Lower lobe of right lung (tissue), 2 donors: ENCODE measurements at regions not wholly inside any gene's neighbourhood (a gene's known extent, or its start where the extent isn't known, plus 50 kb on each side); places are given as distances from the start of the nearest gene placed in this dataset.
"Not testable (repeated sequence)": the region's sequence is repeated elsewhere in the genome, so short reads cannot be mapped to it uniquely, and the experiment has no call there.

ENCODE experiments used
- ATAC-seq, 2 donors: fragments of 200-7000 bp; cut with Tn5 transposase; one replicate each; pipeline ENCODE4 v1.9.1; 2020 to 2022; ENCODE audit warnings: mild to moderate bottlenecking in 2 of 2, moderate library complexity in 2 of 2
- DNase-seq: peaks from one replicate; pipeline ENCODE4 v3.0.0-alpha.2; 2020
- H3K27ac ChIP-seq: fragments of 200-600 bp; one replicate; pipeline ENCODE4 v1.8.0; 2022
- H3K27me3 ChIP-seq: fragments of 200-600 bp; one replicate; pipeline ENCODE4 v1.8.0; 2022; ENCODE audit warnings: low read depth
- H3K36me3 ChIP-seq: fragments of 200-600 bp; one replicate; pipeline ENCODE4 v1.8.0; 2022; ENCODE audit warnings: mild to moderate bottlenecking
- H3K4me1 ChIP-seq: fragments of 200-600 bp; one replicate; pipeline ENCODE4 v1.8.0; 2022
- H3K4me3 ChIP-seq: fragments of 200-600 bp; one replicate; pipeline ENCODE4 v1.8.0; 2022; ENCODE audit warnings: mild to moderate bottlenecking
- H3K9me3 ChIP-seq: fragments of 200-600 bp; one replicate; pipeline ENCODE4 v1.8.0; 2022
- CTCF ChIP-seq: fragments of 200-600 bp; IDR thresholded peaks from one replicate; pipeline ENCODE4 v1.8.0; 2022; ENCODE audit warnings: antibody characterized with exemption, mild to moderate bottlenecking
- intact Hi-C: fragments of 100-400 bp; cut with DNase I; formaldehyde crosslinking; loops from one replicate; pipeline ENCODE4 v1.11.0; 2022
- donor health status: DM: no; HTN: yes; CAD: no; lungs with severe emphysema.

- H3K27me3 ChIP-seq, result no peaks in the 10 kb centered on the region
- no peak for DNase-seq
- no peak for TF ChIP-seq CTCF
- no peaks in the 10 kb centered on the region for H3K36me3 ChIP-seq
- no peaks in the 10 kb centered on the region for H3K4me1 ChIP-seq
- H3K27ac ChIP-seq, result no peak overlapping the region
- H3K4me3 ChIP-seq, result no peak overlapping the region
- H3K9me3 ChIP-seq, result peaks cover 86% of the 10 kb centered on the region
- no peak for ATAC-seq
- intact Hi-C loops, result loop anchor here (5.0 kb wide), 1 partner anchor 42 kb away; no protein-coding TSS in a partner anchor
Measured at GRCh38 chr2:89784960-89785359, 1093.5 kb downstream of the RPIA start.

DNA sequence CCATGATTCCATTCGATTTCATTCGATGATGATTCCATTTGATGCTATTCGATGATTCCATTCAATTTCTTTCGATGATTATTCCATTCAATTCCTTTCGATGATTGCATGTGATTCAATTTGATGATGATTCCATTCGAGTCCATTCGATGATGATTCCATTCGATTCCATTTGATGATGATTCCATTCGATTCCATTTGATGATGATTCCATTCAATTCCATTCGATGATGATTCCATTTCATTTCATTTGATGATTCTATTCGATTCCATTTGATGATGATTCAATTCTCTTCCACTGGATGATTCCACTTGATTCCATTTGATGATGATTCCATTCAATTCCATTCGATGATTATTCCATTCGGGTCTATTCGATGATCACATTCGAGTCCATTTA, 1094.1 kb downstream of the RPIA start:
- peaks cover 86% of the 10 kb centered on the region for H3K9me3 ChIP-seq
- H3K4me3 ChIP-seq, H3K27ac ChIP-seq, H3K36me3 ChIP-seq, DNase-seq, H3K4me1 ChIP-seq, ATAC-seq, H3K27me3 ChIP-seq: not testable (repeated sequence)
- intact Hi-C loops, result loop anchor here (5.0 kb wide), 1 partner anchor 42 kb away; no protein-coding TSS in a partner anchor

DNA sequence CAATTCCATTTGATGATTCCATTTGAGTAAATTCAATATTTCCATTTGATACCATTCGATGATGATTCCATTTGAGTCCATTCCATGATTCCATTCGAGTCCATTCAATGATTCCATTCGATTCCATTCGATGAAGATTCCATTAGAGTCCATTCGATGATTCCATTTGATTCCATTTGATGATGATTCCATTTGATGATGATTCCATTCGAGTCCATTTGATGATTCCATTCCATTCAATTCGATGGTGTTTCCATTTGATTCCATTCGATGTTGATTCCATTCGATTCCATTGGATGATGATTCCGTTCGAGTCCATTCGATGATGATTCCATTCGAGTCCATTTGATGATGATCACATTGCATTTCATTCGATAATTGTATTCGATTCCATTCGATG, 1095.2 kb downstream of the RPIA start:
- DNase-seq, H3K27ac ChIP-seq, H3K27me3 ChIP-seq, H3K36me3 ChIP-seq, ATAC-seq, H3K4me3 ChIP-seq, H3K4me1 ChIP-seq: not testable (repeated sequence)
- peaks cover 79% of the 10 kb centered on the region for H3K9me3 ChIP-seq
- intact Hi-C loops, result loop anchor here (5.0 kb wide), 1 partner anchor 41 kb away; no protein-coding TSS in a partner anchor

GRCh38 chr2:89795530-89795929, 1104.1 kb downstream of the RPIA start:
- intact Hi-C loops, H3K4me3 ChIP-seq, H3K36me3 ChIP-seq, DNase-seq, H3K27me3 ChIP-seq, H3K4me1 ChIP-seq, H3K27ac ChIP-seq, ATAC-seq: not testable (repeated sequence)
- peaks cover 63% of the 10 kb centered on the region for H3K9me3 ChIP-seq

DNA sequence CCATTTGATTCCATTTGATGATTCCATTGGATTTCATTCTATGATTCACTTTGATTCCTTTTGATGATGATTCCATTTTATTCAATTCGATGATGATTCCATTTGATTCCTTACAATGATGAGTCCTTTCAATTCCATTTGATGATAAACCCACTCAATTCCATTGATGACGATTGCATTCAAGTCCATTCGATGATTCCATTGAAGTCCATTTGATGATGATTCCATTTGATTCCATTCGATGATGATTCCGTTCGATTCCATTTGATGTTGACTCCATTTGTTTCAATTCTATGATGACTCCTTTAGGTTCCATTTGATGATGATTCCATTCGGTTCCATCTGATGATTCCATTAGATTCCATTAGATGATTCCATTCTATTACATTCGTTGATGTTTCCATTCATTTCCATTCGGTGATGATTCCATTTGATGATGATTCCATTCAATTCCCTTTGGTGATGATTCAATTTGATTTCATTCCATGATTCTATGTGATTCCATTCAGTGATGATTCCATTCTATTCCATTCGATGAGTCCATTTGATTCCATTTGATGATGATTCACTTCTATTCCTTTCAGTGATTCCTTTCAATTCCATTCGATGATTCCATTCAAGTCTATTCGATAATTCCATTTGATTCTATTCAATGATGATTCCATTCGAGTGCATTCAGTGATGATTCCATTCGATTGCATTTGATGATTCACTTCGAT, 1106.0 kb downstream of the RPIA start:
- H3K4me1 ChIP-seq, result no peaks in the 10 kb centered on the region
- H3K27me3 ChIP-seq, result no peaks in the 10 kb centered on the region
- no peaks in the 10 kb centered on the region for H3K36me3 ChIP-seq
- peaks cover 77% of the 10 kb centered on the region for H3K9me3 ChIP-seq
- DNase-seq, result no peak
- no peak for ATAC-seq
- intact Hi-C loops, result no loop called here
- TF ChIP-seq CTCF, result no peak
- no peak overlapping the region for H3K4me3 ChIP-seq
- no peak overlapping the region for H3K27ac ChIP-seq

- H3K4me3 ChIP-seq, DNase-seq, ATAC-seq, H3K4me1 ChIP-seq, H3K27ac ChIP-seq, intact Hi-C loops, H3K27me3 ChIP-seq, H3K36me3 ChIP-seq: not testable (repeated sequence)
- H3K9me3 ChIP-seq, result peaks cover 97% of the 10 kb centered on the region
Measured at GRCh38 chr2:89801207-89801606, 1109.7 kb downstream of the RPIA start.

GRCh38 chr2:89806363-89806762, 1114.9 kb downstream of the RPIA start:
- not testable (repeated sequence) for ATAC-seq
- peaks cover 91% of the 10 kb centered on the region for H3K9me3 ChIP-seq

GRCh38 chr2:89811295-89811694, 1119.8 kb downstream of the RPIA start:
- Histone ChIP-seq H3K36me3 (no peaks in the 10 kb centered on the region), H3K9me3 (peaks cover 85% of the 10 kb centered on the region), H3K4me3 (no peak overlapping the region), H3K4me1 (no peaks in the 10 kb centered on the region), H3K27ac (no peak overlapping the region), H3K27me3 (no peaks in the 10 kb centered on the region)
- no peak for TF ChIP-seq CTCF
- DNase-seq (no peak), ATAC-seq (no peak)
- intact Hi-C loops, result no loop called here

More at GRCh38 chr2:89806363-89806762, 1114.9 kb downstream of the RPIA start:
- H3K36me3 ChIP-seq, intact Hi-C loops, DNase-seq, H3K27ac ChIP-seq, H3K4me1 ChIP-seq, H3K27me3 ChIP-seq, H3K4me3 ChIP-seq: not testable (repeated sequence)

DNA sequence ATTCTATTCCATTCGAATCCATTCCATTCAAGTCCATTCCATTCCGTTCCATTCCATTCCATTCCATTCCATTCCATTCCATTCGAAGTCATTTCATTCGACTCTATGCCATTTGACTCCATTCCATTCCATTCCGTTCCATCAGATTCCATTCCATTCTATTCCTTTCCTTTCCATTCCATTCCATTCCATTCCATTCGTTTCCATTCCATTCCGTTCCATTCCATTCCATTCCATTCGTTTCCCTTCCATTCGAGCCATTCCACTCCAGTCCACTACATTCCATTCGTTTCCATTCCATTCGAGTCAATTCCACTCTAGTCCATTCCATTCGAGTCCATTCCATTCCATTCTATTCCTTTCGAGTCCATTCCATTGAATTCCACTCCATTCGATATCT, 1120.4 kb downstream of the RPIA start:
- ATAC-seq, H3K4me3 ChIP-seq, intact Hi-C loops: not testable (repeated sequence)

GRCh38 chr2:89814359-89814758, 1122.9 kb downstream of the RPIA start:
- H3K4me3 ChIP-seq, H3K4me1 ChIP-seq, DNase-seq, H3K27ac ChIP-seq, intact Hi-C loops, H3K36me3 ChIP-seq, H3K27me3 ChIP-seq, ATAC-seq: not testable (repeated sequence)
- peaks cover 62% of the 10 kb centered on the region for H3K9me3 ChIP-seq

More for the DNA sequence above, 1120.4 kb downstream of the RPIA start:
- H3K27me3 ChIP-seq, H3K4me1 ChIP-seq, H3K27ac ChIP-seq, DNase-seq, H3K36me3 ChIP-seq: not testable (repeated sequence)
- H3K9me3 ChIP-seq, result peaks cover 79% of the 10 kb centered on the region
